ENCODE measurements at regions not wholly inside any gene's neighbourhood (a gene's known extent, or its start where the extent isn't known, plus 50 kb on each side); places are given as distances from the start of the nearest gene placed in this dataset.

DNA sequence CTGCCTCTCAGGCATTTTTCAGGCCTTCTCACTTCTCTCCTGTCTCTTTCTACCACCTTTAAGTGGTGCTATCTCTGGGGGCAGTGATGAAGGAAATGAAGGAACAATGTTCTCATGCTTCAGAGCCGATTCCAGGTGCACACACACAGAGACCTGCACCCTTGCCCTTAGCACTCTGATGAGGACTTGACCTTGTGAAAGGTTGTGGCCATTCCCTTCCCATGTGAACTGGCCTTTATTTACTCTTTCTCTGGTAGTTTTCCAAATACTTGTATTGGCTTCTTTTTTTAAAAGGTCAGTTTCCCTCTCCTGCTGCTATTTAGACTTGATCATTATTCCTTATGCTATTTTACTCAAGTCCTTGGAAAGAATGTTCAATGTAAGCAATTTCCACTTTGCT, 188.6 kb downstream of the MDFIC start:
- Histone ChIP-seq H3K9me1 (replicated peaks; ENCODE audit: control insufficient read depth, extremely low read depth, insufficient read depth, low read length) (no peaks in the 10 kb centered on the region), H3K9me3 (replicated peaks; ENCODE audit: control insufficient read depth, insufficient read depth, low read length) (no peaks in the 10 kb centered on the region), H3K79me2 (ENCODE audit: control insufficient read depth, insufficient read depth, low read length) (no peaks in the 10 kb centered on the region), H3K4me3 (replicated peaks in 1 of 3; ENCODE audit: insufficient read depth in 1 of 3, low read depth in 1 of 3, low read length in 3 of 3) (no peak overlapping the region), H3K4me1 (ENCODE audit: control insufficient read depth, extremely low read depth, insufficient read depth, low read length) (no peaks in the 10 kb centered on the region), H2AFZ (ENCODE audit: low read depth, low read length) (no peak overlapping the region), H3K36me3 (ENCODE audit: control insufficient read depth in 2 of 2, extremely low read depth in 1 of 2, insufficient read depth in 2 of 2, low read length in 2 of 2) (no peaks in the 10 kb centered on the region), H4K20me1 (replicated peaks; ENCODE audit: control insufficient read depth, extremely low read depth, insufficient read depth, low read length) (no peaks in the 10 kb centered on the region), H3K27me3 (ENCODE audit: control insufficient read depth in 2 of 2, insufficient read depth in 2 of 2, low read length in 2 of 2) (no peaks in the 10 kb centered on the region), H3K27ac (ENCODE audit: insufficient read depth, low read depth, low read length) (no peak overlapping the region), H3K4me2 (ENCODE audit: insufficient read depth, low read length) (no peak overlapping the region), H3K9ac (replicated peaks; ENCODE audit: extremely low read depth, insufficient read depth, low read length) (no peak overlapping the region)
- no peak for DNase-seq (ENCODE audit: low read depth, low spot score)
- no peak for TF ChIP-seq POLR2AphosphoS5 (IDR thresholded peaks at IDR 0.05; ENCODE audit: insufficient read depth, low read depth, low read length)
- TF ChIP-seq, protein P1, sequence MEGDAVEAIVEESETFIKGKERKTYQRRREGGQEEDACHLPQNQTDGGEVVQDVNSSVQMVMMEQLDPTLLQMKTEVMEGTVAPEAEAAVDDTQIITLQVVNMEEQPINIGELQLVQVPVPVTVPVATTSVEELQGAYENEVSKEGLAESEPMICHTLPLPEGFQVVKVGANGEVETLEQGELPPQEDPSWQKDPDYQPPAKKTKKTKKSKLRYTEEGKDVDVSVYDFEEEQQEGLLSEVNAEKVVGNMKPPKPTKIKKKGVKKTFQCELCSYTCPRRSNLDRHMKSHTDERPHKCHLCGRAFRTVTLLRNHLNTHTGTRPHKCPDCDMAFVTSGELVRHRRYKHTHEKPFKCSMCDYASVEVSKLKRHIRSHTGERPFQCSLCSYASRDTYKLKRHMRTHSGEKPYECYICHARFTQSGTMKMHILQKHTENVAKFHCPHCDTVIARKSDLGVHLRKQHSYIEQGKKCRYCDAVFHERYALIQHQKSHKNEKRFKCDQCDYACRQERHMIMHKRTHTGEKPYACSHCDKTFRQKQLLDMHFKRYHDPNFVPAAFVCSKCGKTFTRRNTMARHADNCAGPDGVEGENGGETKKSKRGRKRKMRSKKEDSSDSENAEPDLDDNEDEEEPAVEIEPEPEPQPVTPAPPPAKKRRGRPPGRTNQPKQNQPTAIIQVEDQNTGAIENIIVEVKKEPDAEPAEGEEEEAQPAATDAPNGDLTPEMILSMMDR (IDR thresholded peaks at IDR 0.05; ENCODE audit: extremely low read depth in 1 of 2, insufficient read depth in 1 of 2, low read depth in 1 of 2, low read length in 2 of 2), result no peak
- no peak for TF ChIP-seq FOS (IDR thresholded peaks at IDR 0.05; ENCODE audit: borderline replicate concordance, insufficient read depth, low read length)
- no peak for TF ChIP-seq MYC (IDR thresholded peaks at IDR 0.05; ENCODE audit: low read depth, low read length)
- dilution Hi-C loops (cut with MboI; ENCODE audit: extremely low pct_ligation_motif_present, low sequenced_read_pairs) (no loop called here), intact Hi-C loops (cut with micrococcal nuclease) (no loop called here)
- no TSS peak for BruUV-seq (replicated peaks)
- no peak for FAIRE-seq
- CTCF ChIA-PET, result interaction anchor here (1.0 kb wide), 1 partner anchor 12 kb away, joined by 3 read pairs; no protein-coding TSS in a partner anchor
- POLR2A ChIA-PET, result no interaction called here

DNA sequence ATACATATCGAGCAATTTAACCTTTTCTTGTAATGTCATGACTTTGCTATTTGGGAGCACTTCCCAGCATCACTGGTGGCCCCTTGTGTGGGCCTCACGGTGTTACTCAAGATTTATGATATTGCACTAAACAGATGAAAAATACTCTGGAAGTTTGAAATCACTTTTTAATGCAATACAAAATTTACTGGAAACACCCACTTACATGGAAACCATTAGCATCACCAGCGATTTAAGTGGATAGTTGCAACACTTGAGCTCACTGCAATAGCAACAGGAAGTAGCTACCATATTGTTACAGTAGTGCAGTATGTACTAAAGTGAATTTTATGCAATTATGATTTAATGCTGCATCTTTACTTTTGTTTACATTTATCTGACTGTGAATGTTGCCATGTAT, 184.4 kb downstream of the MDFIC start:
- DNase-seq (ENCODE audit: low read depth, low spot score) (no peak), FAIRE-seq (no peak)
- Histone ChIP-seq H3K9ac (replicated peaks; ENCODE audit: extremely low read depth, insufficient read depth, low read length) (no peak overlapping the region), H3K4me3 (replicated peaks in 1 of 3; ENCODE audit: insufficient read depth in 1 of 3, low read depth in 1 of 3, low read length in 3 of 3) (no peak overlapping the region), H4K20me1 (replicated peaks; ENCODE audit: control insufficient read depth, extremely low read depth, insufficient read depth, low read length) (no peaks in the 10 kb centered on the region), H3K79me2 (ENCODE audit: control insufficient read depth, insufficient read depth, low read length) (no peaks in the 10 kb centered on the region), H3K36me3 (ENCODE audit: control insufficient read depth in 2 of 2, extremely low read depth in 1 of 2, insufficient read depth in 2 of 2, low read length in 2 of 2) (no peaks in the 10 kb centered on the region), H3K4me2 (ENCODE audit: insufficient read depth, low read length) (no peak overlapping the region), H2AFZ (ENCODE audit: low read depth, low read length) (no peak overlapping the region), H3K4me1 (ENCODE audit: control insufficient read depth, extremely low read depth, insufficient read depth, low read length) (no peaks in the 10 kb centered on the region), H3K27ac (ENCODE audit: insufficient read depth, low read depth, low read length) (no peak overlapping the region), H3K9me3 (replicated peaks; ENCODE audit: control insufficient read depth, insufficient read depth, low read length) (no peaks in the 10 kb centered on the region), H3K27me3 (ENCODE audit: control insufficient read depth in 2 of 2, insufficient read depth in 2 of 2, low read length in 2 of 2) (no peaks in the 10 kb centered on the region), H3K9me1 (replicated peaks; ENCODE audit: control insufficient read depth, extremely low read depth, insufficient read depth, low read length) (no peaks in the 10 kb centered on the region)
- CTCF ChIA-PET, result no interaction called here
- TF ChIP-seq EZH2 (IDR thresholded peaks at IDR 0.05; ENCODE audit: borderline replicate concordance, low read depth, low read length, severe bottlenecking), result no peak
- no peak for TF ChIP-seq MYC (IDR thresholded peaks at IDR 0.05; ENCODE audit: low read depth, low read length)
- no peak for TF ChIP-seq GATA2 (IDR thresholded peaks at IDR 0.05; ENCODE audit: insufficient read depth, insufficient read length, low read depth, low read length)
- TF ChIP-seq, protein P1 (IDR thresholded peaks at IDR 0.05; ENCODE audit: extremely low read depth in 1 of 2, insufficient read depth in 1 of 2, low read depth in 1 of 2, low read length in 2 of 2), result no peak
- no peak for TF ChIP-seq FOS (IDR thresholded peaks at IDR 0.05; ENCODE audit: borderline replicate concordance, insufficient read depth, low read length)
- no peak for TF ChIP-seq POLR2AphosphoS5 (IDR thresholded peaks at IDR 0.05; ENCODE audit: insufficient read depth, low read depth, low read length)
- TF ChIP-seq, protein P2, sequence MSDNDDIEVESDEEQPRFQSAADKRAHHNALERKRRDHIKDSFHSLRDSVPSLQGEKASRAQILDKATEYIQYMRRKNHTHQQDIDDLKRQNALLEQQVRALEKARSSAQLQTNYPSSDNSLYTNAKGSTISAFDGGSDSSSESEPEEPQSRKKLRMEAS (IDR thresholded peaks at IDR 0.05; ENCODE audit: insufficient read depth, insufficient read length), result no peak
- TF ChIP-seq POLR2A (IDR thresholded peaks at IDR 0.05; ENCODE audit: low read depth, low read length), result no peak
- TF ChIP-seq JUN (IDR thresholded peaks at IDR 0.05; ENCODE audit: borderline replicate concordance, insufficient read depth, insufficient read length, low read depth), result no peak
- BruUV-seq (replicated peaks), result no TSS peak
- dilution Hi-C loops (cut with MboI; ENCODE audit: extremely low pct_ligation_motif_present, low sequenced_read_pairs) (no loop called here), intact Hi-C loops (cut with micrococcal nuclease) (no loop called here)
- POLR2A ChIA-PET, result no interaction called here

Data from endothelial cell of umbilical vein (primary cell).